Esophagus (tissue), 2 donors: ENCODE measurements at regions not wholly inside any gene's neighbourhood (a gene's known extent, or its start where the extent isn't known, plus 50 kb on each side); places are given as distances from the start of the nearest gene placed in this dataset.

Experiments
- H3K27ac ChIP-seq, 2 donors: one replicate each; pipeline ENCODE4 v1.5.1; 2013; ENCODE audit warnings: low read depth in 2 of 2, mild to moderate bottlenecking in 2 of 2, inconsistent platforms in 1 of 2, low read length in 1 of 2, moderate library complexity in 1 of 2
- H3K27me3 ChIP-seq, 2 donors: one replicate each; pipeline ENCODE4 v1.6.1; 2013; ENCODE audit warnings: low read length in 2 of 2, control low read depth in 1 of 2, mild to moderate bottlenecking in 1 of 2; ENCODE audit not compliant: insufficient read depth in 2 of 2, control insufficient read depth in 1 of 2
- H3K36me3 ChIP-seq, 2 donors: one replicate each; pipeline ENCODE4 v1.6.1; 2013; ENCODE audit warnings: low read length in 1 of 2; ENCODE audit not compliant: control insufficient read depth in 2 of 2, insufficient read depth in 2 of 2
- H3K4me1 ChIP-seq, 2 donors: one replicate each; pipeline ENCODE4 v1.6.1; 2013; ENCODE audit warnings: low read length in 1 of 2; ENCODE audit not compliant: control insufficient read depth in 2 of 2, insufficient read depth in 2 of 2
- H3K4me3 ChIP-seq, 2 donors: one replicate each; pipeline ENCODE4 v1.5.1; 2013; ENCODE audit warnings: low read length in 2 of 2, mild to moderate bottlenecking in 2 of 2, low read depth in 1 of 2, moderate library complexity in 1 of 2
- H3K9me3 ChIP-seq, 2 donors: one replicate each; pipeline ENCODE4 v1.6.1; 2013; ENCODE audit warnings: mild to moderate bottlenecking in 2 of 2, low read depth in 1 of 2, low read length in 1 of 2, moderate library complexity in 1 of 2; ENCODE audit not compliant: control insufficient read depth in 2 of 2, insufficient read depth in 1 of 2
- WGBS, 2 donors: extraction: QIAGEN DNeasy Blood & Tissue Kit; methylation state at CpG; one replicate each; pipeline ENCODE4 v1.1.7; 2013; 5-methylcytosine and 5-hydroxymethylcytosine counted together
- donor health status: healthy with polysubstance abuse.
- donor health status: Bipolar disorder and iron deficiency.

DNA sequence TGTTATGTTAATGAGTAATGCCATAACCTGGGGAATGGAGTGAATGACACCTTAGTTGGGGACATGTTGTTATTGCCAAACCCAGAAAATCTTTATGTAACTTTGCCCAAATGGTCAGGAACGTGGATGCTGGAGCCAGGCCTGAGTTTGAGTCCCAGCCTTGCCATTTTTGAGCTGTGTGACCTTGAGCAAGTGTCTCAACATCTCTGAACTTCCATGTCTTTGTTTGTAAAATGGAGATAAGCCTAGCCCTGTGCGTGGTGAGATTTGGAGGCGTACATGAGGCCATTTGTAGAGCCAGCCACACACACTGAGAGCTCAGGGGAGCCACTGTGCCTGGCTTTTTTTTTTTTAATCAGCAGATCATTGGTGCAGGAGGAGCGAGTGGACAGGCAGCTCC, 247.3 kb downstream of the FOXL1 start:
- Histone ChIP-seq H3K27me3 (peaks cover 0 to 2% of the 10 kb centered on the region in 2 donors), H3K9me3 (no peaks in the 10 kb centered on the region)

DNA sequence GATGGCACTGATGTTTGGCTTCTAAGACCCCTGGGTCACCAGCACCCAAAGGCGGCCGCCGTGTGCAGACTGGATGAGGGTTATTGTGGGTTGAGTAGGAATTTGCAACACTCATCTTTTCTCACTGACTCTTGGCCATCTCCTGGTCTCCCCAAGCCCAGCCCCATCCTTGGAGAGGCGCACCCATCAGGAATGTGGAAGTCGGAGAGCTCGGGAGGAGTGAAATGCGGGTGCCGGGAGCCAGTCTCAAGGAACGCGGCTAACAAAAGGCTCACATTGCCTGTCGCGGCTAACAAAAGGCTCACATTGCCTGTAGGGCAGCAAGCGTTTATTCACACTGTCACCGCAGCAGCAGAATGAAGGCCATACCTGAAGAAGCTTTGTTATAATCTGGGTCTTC, 248.6 kb downstream of the FOXL1 start:
- H3K27me3 ChIP-seq: peaks cover 0 to 2% of the 10 kb centered on the region in 2 donors
- H3K27ac ChIP-seq: no peak overlapping the region
- no peaks in the 10 kb centered on the region for H3K36me3 ChIP-seq
- H3K4me1 ChIP-seq: peaks cover 0 to 5% of the 10 kb centered on the region in 2 donors
- no peak overlapping the region for H3K4me3 ChIP-seq
- 43 to 44% methylated on average over 14 of the region's 14 CpGs for WGBS, 2 donors
- no peaks in the 10 kb centered on the region for H3K9me3 ChIP-seq

More for the DNA sequence above, 247.3 kb downstream of the FOXL1 start:
- peaks cover 0 to 5% of the 10 kb centered on the region in 2 donors for H3K4me1 ChIP-seq
- no peak overlapping the region for H3K4me3 ChIP-seq
- no peaks in the 10 kb centered on the region for H3K36me3 ChIP-seq
- 70 to 80% methylated on average over 4 of the region's 4 CpGs for WGBS, 2 donors
- no peak overlapping the region for H3K27ac ChIP-seq

DNA sequence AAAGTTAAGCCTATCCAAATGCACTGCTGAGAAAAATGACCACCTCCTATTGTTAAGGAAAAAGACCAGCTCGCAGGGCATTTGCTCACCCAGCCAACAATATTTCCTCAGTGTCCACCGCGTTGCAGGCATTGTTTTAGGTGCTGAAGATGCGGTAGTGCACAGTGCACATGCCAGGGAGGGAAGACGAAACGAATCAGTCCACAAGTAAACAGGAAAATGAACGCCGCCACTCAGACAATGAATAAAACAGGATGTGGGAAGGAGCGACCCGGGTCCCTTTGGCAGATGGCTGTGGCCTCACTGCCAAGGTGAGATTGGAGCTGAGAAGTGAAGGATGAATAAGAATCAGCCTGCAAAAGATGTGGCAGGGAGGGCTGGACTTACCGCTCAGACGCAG, 249.2 kb downstream of the FOXL1 start:
- WGBS, 2 donors: 31 to 35% methylated on average over 12 of the region's 12 CpGs
- Histone ChIP-seq H3K27me3 (peaks cover 0 to 2% of the 10 kb centered on the region in 2 donors), H3K4me1 (peaks cover 0 to 5% of the 10 kb centered on the region in 2 donors), H3K9me3 (no peaks in the 10 kb centered on the region), H3K27ac (no peak overlapping the region), H3K4me3 (no peak overlapping the region), H3K36me3 (no peaks in the 10 kb centered on the region)

DNA sequence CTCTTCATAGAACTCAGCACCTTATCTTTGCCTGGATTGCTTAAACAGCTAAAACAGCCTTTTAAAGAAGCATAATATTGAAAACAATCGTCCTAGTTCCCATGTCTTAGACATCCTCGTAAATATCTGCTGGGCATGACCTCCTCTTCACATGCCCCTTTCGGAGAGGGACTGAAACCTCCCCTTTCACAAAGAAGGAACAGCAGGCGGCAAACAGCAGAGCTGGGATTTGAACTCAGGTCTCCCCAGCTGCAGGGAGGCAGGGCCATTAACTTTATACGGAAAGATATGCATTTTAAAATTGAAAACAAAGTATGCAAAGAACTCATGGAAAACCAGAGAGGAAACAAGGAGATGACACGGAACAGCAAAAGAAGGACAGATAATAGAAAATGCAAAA, 249.9 kb downstream of the FOXL1 start:
- no peak overlapping the region for H3K4me3 ChIP-seq
- H3K27me3 ChIP-seq: peaks cover 0 to 2% of the 10 kb centered on the region in 2 donors
- no peaks in the 10 kb centered on the region for H3K9me3 ChIP-seq
- no peak overlapping the region for H3K27ac ChIP-seq
- WGBS, 2 donors: 85% methylated on average over 6 of the region's 6 CpGs
- no peaks in the 10 kb centered on the region for H3K36me3 ChIP-seq
- H3K4me1 ChIP-seq: peaks cover 0 to 5% of the 10 kb centered on the region in 2 donors

- WGBS, 2 donors: 81 to 86% methylated on average over 10 to 11 of the region's 11 CpGs
- H3K27me3 ChIP-seq: peaks cover 0 to 2% of the 10 kb centered on the region in 2 donors
These were observed 250.3 kb downstream of the FOXL1 start for GRCh38 chr16:86828653-86829052.

GRCh38 chr16:86831366-86831765, 253.0 kb downstream of the FOXL1 start:
- H3K36me3 ChIP-seq: no peaks in the 10 kb centered on the region
- H3K27ac ChIP-seq: no peak overlapping the region
- no peak overlapping the region for H3K4me3 ChIP-seq
- H3K27me3 ChIP-seq: peaks cover 0 to under 1% of the 10 kb centered on the region in 2 donors
- WGBS, 2 donors: 85 to 90% methylated on average over 5 of the region's 5 CpGs
- no peaks in the 10 kb centered on the region for H3K9me3 ChIP-seq
- no peaks in the 10 kb centered on the region for H3K4me1 ChIP-seq

More at GRCh38 chr16:86828653-86829052, 250.3 kb downstream of the FOXL1 start:
- no peaks in the 10 kb centered on the region for H3K36me3 ChIP-seq
- H3K9me3 ChIP-seq: no peaks in the 10 kb centered on the region
- no peak overlapping the region for H3K27ac ChIP-seq
- peaks cover 0 to 5% of the 10 kb centered on the region in 2 donors for H3K4me1 ChIP-seq
- H3K4me3 ChIP-seq: no peak overlapping the region

DNA sequence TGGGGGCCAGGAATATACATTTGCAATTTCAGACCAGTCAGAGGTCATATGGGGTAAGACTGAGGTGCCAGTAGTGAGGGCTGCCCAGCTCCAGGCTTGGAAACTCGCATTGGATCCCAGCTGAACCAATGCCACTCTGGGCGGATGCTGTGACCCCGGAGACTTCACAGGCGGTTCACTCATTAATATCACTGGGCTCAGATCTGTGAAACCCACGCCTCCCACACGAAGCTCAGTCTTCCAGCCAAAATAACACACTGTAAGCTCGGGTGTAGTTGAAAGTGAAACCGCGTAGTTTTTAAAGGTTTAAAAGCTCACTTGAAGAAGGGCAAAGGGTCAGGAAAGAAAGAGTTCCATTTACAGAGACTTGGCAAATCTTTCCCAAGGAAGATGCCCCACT, 254.8 kb downstream of the FOXL1 start:
- H3K4me3 ChIP-seq: no peak overlapping the region
- 37 to 38% methylated on average over 9 of the region's 9 CpGs for WGBS, 2 donors

GRCh38 chr16:86834451-86835035, 256.2 kb downstream of the FOXL1 start:
- Histone ChIP-seq H3K27me3 (no peaks in the 10 kb centered on the region), H3K36me3 (no peaks in the 10 kb centered on the region), H3K9me3 (peaks cover 0 to 2% of the 10 kb centered on the region in 2 donors), H3K27ac (no peak overlapping the region), H3K4me3 (no peak overlapping the region), H3K4me1 (no peaks in the 10 kb centered on the region)
- WGBS, 2 donors: 68 to 76% methylated on average over 22 of the region's 22 CpGs

More for the DNA sequence above, 254.8 kb downstream of the FOXL1 start:
- Histone ChIP-seq H3K9me3 (no peaks in the 10 kb centered on the region), H3K27ac (no peak overlapping the region), H3K36me3 (no peaks in the 10 kb centered on the region), H3K4me1 (no peaks in the 10 kb centered on the region), H3K27me3 (no peaks in the 10 kb centered on the region)

GRCh38 chr16:86835982-86836381, 257.6 kb downstream of the FOXL1 start:
- no peaks in the 10 kb centered on the region for H3K27me3 ChIP-seq
- H3K36me3 ChIP-seq: no peaks in the 10 kb centered on the region
- H3K9me3 ChIP-seq: peaks cover 0 to 2% of the 10 kb centered on the region in 2 donors
- no peak overlapping the region for H3K27ac ChIP-seq
- no peak overlapping the region for H3K4me3 ChIP-seq
- H3K4me1 ChIP-seq: no peaks in the 10 kb centered on the region
- 87 to 93% methylated on average over 15 of the region's 18 CpGs for WGBS, 2 donors

GRCh38 chr16:86836503-86837129, 258.3 kb downstream of the FOXL1 start:
- Histone ChIP-seq H3K27ac (no peak overlapping the region), H3K4me3 (no peak overlapping the region), H3K36me3 (no peaks in the 10 kb centered on the region), H3K27me3 (no peaks in the 10 kb centered on the region), H3K4me1 (no peaks in the 10 kb centered on the region), H3K9me3 (peaks cover 0 to 2% of the 10 kb centered on the region in 2 donors)
- WGBS, 2 donors: 73 to 75% methylated on average over 11 of the region's 11 CpGs
